T47D (cell line): ENCODE measurements at regions not wholly inside any gene's neighbourhood (a gene's known extent, or its start where the extent isn't known, plus 50 kb on each side); places are given as distances from the start of the nearest gene placed in this dataset.
A peak's percentile ranks its signal among the peaks of the same experiment; 100 is the strongest.
"Not testable (repeated sequence)": the region's sequence is repeated elsewhere in the genome, so short reads cannot be mapped to it uniquely, and the experiment has no call there.

ENCODE experiments used
- DNase-seq, 2 experiments: peaks; one replicate each; pipeline versions ENCODE4 v3.0.0 to v3.0.0-alpha.2; 2011 to 2012; ENCODE audit warnings: low read depth in 1 of 2, low spot score in 1 of 2
- JUND ChIP-seq: IDR thresholded peaks from 2 replicates; pipeline ENCODE4 v1.6.1; 2012; ENCODE audit warnings: low read depth
- in situ Hi-C: cut with HindIII; loops from 2 replicates; pipeline ENCODE4 v1.10.0; 2016; ENCODE audit warnings: low sequenced_read_pairs, low pct_unique_long_range_greater_than_20kb

DNA sequence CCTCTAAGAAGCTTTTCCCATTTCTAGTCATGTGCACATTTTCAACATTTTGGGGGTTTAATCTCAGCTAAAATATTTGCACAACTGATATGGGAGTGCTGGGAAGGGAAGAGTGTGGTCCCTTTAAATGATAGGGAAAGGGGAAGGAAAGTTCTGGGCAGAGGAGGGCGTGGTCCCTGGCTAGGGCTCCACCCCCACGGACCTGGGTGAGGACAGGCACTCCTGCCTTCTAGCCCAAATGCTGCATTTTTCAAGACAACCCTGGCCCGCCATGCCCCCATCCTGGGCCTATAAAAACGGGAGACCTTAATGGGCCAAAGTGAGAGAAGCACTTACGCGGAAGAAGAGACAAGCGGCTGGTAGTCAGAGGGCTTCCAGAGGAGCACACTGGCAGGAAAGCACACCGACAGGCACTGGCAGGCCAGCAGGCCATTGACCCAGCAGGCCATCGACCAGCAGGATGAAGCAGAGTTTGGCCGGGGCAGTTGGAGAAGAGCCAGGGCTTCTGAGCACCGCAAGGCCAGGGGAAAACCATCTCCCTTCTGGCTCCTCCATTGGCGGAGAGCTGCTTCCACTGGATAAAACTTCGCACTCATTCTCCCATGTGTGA is 266.7 kb downstream of the SPRY2 start:
- DNase-seq: no peak
- in situ Hi-C loops: no loop called here
- TF ChIP-seq JUND: no peak

GRCh38 chr13:80072231-80072630 is 268.7 kb downstream of the SPRY2 start:
- TF ChIP-seq JUND: no peak
- no peak for DNase-seq
- in situ Hi-C loops: no loop called here

DNA sequence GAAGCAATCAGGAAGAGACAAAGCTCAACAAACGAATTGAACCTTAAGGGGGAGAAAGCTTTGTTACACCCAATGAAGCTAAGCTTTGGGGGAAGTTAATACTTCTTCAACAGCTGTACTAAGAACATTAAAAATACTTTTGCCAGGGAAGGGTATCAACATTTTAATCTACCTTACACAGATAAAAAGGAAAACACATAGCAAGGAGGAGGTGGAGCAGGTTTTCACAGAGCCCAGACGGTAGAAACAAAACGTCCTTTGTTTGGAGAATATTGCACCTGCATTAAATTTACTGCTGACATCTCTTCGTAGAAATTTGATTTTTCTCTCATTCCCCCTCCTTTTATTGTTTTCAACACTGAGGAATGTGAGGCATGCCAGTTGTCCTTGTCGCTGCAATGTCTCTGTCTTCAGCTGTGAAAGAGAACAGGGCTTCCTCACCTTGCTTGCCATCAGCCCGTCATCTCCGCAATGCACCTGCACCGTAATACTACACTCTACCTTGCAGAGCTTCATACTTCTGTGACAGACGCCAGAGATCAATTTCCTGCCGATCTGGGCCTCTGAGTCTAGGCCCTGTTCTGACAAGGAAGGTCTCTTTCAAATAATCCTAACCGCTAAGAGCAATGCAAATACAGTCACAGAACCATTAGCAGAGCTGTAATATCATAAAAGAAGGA is 270.8 kb downstream of the SPRY2 start:
- no peak for TF ChIP-seq JUND
- in situ Hi-C loops: no loop called here
- DNase-seq: no peak

DNA sequence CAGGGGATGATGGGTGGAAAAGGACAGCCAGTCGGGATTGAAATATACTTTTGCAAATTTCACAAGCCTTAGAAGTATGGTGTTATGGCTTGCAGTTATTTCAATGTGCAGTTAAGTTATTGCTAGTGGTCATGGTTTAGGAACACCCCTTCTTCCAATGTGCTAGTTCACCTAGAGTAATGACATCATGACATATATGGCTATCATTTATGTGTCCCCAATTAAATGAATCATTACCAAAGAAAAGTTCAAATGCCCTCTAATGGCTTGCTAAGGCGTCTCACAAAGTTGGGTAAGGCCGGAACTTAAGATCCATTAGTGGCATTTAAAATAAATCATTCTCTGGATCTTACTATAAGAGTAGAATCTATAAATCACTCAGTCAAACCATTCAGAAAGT is 271.6 kb downstream of the SPRY2 start:
- in situ Hi-C loops: no loop called here
- no peak for DNase-seq
- TF ChIP-seq JUND: no peak

DNA sequence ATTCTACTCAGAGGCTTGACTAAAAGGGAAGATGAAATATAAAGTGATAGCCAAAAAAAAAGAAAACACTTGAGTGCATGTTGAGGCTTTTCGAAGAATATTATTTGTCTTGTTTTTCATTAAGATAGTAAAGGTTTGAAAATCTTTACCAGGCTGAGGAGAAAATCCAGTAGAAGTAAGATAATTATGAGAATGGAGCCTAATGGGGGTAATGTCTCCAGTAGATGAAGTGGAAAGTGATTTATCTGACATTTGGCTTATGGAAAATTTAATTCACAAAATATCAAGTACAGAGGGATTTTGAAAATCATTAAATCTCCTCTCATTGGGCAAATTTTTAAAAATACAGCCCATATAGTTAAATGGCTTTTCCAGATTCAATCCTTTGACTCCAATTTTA is 274.9 kb downstream of the SPRY2 start:
- DNase-seq: no peak
- TF ChIP-seq JUND: no peak
- in situ Hi-C loops: no loop called here

DNA sequence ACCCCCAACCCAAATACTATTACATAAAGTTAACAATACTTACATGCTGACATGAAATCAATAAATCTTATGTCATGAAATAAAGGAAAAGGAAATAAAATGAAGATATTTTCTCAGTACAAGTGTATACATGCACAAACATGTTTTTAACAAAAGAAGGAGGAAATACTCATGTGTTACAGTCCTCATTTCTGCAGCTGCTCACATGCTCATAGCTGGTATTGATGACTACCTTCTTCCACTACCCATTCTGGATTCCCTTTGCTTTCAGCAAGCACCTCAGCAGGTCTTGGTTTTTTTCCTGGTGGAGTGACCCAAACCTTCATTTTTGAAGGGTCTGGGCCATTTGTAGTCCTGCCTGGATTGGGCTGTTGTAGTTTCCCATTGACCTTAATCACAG is 278.5 kb downstream of the SPRY2 start:
- DNase-seq, in situ Hi-C loops: not testable (repeated sequence)

DNA sequence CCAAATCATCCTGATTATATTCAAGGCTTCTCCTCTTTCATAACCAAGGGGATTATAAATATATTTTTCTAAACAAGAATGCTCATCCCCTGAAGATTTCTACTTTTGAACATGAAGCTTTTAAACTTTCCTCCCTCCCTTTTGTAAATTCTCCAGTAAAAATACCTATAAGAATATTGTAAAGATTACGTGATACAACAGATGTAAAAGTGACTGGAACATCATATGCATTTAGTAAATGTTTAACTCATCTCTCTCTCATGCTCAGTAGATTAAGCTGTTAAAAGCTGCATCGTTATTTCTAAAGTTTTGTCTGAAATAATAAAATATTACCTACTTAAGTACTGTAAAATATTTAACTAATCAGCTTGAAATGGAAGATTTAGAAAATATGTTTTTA is 281.1 kb downstream of the SPRY2 start:
- DNase-seq: no peak
- no peak for TF ChIP-seq JUND
- in situ Hi-C loops: no loop called here

DNA sequence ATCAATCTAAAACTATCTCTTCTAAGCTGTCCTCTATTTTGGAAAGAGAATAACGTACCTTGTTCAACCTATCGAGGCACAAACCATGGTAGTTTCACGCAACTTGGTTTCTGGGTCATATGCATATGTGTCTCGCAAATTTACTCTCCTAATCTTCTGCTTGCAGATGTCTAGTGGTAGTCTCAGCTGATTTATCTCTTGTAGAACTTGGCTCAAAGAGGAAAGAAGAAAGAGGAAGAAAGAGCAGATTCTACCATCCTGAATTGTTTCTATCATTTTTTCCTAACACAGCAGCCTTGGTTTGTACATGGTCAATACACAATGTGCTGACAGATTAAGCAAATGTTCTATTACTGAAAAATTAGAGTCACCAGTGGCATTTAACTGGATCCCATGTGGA is 282.3 kb downstream of the SPRY2 start:
- no peak for TF ChIP-seq JUND
- in situ Hi-C loops: no loop called here
- no peak for DNase-seq

DNA sequence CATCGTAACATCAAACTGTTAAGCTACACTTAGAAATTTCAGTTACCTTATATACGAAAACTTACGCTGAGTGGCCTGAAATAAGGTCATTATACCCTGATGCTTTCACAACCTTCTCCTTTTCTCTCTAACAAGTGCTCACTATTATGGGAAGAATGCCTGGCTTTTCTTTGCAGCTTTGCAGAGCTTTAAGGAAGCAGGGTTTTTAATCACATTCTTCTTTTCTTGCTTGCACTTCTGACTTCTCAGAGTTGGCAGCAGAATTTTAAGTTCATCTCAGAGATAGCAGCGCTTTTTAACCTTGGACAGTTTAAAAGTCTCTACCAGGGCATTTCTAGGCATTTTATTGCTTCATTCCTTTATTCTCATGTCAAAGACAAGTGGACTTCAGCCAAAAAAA is 285.1 kb downstream of the SPRY2 start:
- DNase-seq: no peak
- no peak for TF ChIP-seq JUND
- in situ Hi-C loops: no loop called here

GRCh38 chr13:80054806-80055205 is 286.1 kb downstream of the SPRY2 start:
- TF ChIP-seq JUND: no peak
- no peak for DNase-seq
- in situ Hi-C loops: no loop called here

DNA sequence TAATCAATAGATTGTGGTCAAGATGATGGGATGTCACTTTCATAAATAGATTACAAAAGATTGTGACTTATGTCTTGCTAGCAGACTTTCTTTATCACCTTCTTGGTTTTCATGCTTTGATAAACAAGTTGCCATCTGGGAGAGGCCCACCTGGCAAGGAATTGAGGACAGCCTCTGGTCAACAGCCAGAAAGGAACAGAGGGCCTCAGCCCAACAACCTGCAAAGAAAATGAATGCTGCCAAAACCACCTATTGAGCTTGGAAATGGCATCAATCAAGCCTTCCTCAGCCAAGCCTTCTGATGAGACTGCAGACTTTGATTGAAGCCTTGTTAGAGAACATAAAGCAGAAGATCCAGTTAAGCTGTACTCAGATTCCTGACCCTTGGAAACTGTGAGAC is 288.6 kb downstream of the SPRY2 start:
- no peak for DNase-seq
- in situ Hi-C loops: no loop called here

GRCh38 chr13:80050252-80050651 is 290.7 kb downstream of the SPRY2 start:
- no peak for DNase-seq
- in situ Hi-C loops: no loop called here
- no peak for TF ChIP-seq JUND

More for the DNA sequence above, 288.6 kb downstream of the SPRY2 start:
- no peak for TF ChIP-seq JUND

DNA sequence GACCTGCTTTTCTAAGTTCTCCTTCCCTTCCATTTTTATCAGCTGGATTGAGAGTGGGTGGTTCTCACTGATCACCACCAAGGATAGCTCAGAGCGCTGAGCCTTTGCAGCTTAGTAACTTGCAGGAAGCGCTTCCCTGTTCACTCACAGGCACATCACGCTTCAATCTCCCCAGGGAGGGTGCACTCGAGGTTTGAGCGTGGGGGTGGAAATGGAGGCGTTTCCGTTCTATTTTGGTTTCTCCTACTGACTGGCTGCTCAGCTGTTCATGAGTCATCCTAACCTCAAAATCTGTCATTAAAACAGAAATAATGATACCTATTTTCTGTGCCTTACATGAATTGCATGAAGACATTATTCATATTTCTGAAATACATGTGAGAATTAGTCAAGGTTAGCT is 292.1 kb downstream of the SPRY2 start:
- no peak for TF ChIP-seq JUND
- in situ Hi-C loops: no loop called here
- peak in 1 of 2 experiments; percentile 39 for DNase-seq

GRCh38 chr13:80048030-80048429 is 292.9 kb downstream of the SPRY2 start:
- TF ChIP-seq JUND: no peak
- DNase-seq: no peak
- in situ Hi-C loops: no loop called here
